NT2/D1 (cell line): ENCODE measurements at regions not wholly inside any gene's neighbourhood (a gene's known extent, or its start where the extent isn't known, plus 50 kb on each side); places are given as distances from the start of the nearest gene placed in this dataset.

Source experiments
- DNase-seq: peaks from one replicate; pipeline ENCODE4 v3.0.0-alpha.2; 2011; ENCODE audit warnings: low read depth, low spot score
- H3K27me3 ChIP-seq: 2 replicates; pipeline ENCODE4 v1.6.0; 2011; ENCODE audit warnings: mild to moderate bottlenecking; ENCODE audit not compliant: insufficient read length, insufficient read depth
- H3K36me3 ChIP-seq: 2 replicates; pipeline ENCODE4 v1.6.1; 2011; ENCODE audit warnings: mild to moderate bottlenecking, low read length, mixed read lengths; ENCODE audit not compliant: insufficient read depth, insufficient read length
- H3K4me1 ChIP-seq: 2 replicates; pipeline ENCODE4 v1.5.1; 2011; ENCODE audit not compliant: insufficient read depth, insufficient read length
- H3K4me3 ChIP-seq: 2 replicates; pipeline ENCODE4 v1.5.1; 2011; ENCODE audit warnings: low read depth; ENCODE audit not compliant: insufficient read length
- H3K9ac ChIP-seq: 2 replicates; pipeline ENCODE4 v1.6.0; 2011; ENCODE audit warnings: low read depth; ENCODE audit not compliant: insufficient read length
- H3K9me3 ChIP-seq: 2 replicates; pipeline ENCODE4 v1.5.1; 2011; ENCODE audit warnings: mild to moderate bottlenecking, low read length; ENCODE audit not compliant: insufficient read depth
- SUZ12 ChIP-seq: IDR thresholded peaks from 2 replicates; pipeline ENCODE4 v1.6.1; 2011; ENCODE audit not compliant: insufficient read length, insufficient read depth; ENCODE audit errors: extremely low read depth
- YY1 ChIP-seq: IDR thresholded peaks from 2 replicates; pipeline ENCODE4 v1.6.1; 2011; ENCODE audit not compliant: insufficient read length, insufficient read depth
- ZNF274 ChIP-seq: IDR thresholded peaks from 2 replicates; pipeline ENCODE4 v1.6.1; 2011; ENCODE audit warnings: mild to moderate bottlenecking, low read depth, low read length

- Histone ChIP-seq H3K4me3 (no peak overlapping the region), H3K4me1 (peaks cover 5% of the 10 kb centered on the region), H3K9me3 (peaks cover 8% of the 10 kb centered on the region; the same call in 1 of the 2 replicates), H3K27me3 (no peaks in the 10 kb centered on the region), H3K36me3 (no peaks in the 10 kb centered on the region), H3K9ac (no peak overlapping the region)
- TF ChIP-seq SUZ12 (no peak), YY1 (no peak), ZNF274 (no peak)
- no peak for DNase-seq
These were observed 389.1 kb downstream of the AACS start for GRCh38 chr12:125454291-125454690.

- no peaks in the 10 kb centered on the region for H3K36me3 ChIP-seq
- peaks cover 8% of the 10 kb centered on the region; the same call in 1 of the 2 replicates for H3K9me3 ChIP-seq
- no peak for TF ChIP-seq YY1
- TF ChIP-seq SUZ12, result no peak
- no peak for TF ChIP-seq ZNF274
- peaks cover 5% of the 10 kb centered on the region for H3K4me1 ChIP-seq
- no peak overlapping the region for H3K9ac ChIP-seq
- no peaks in the 10 kb centered on the region for H3K27me3 ChIP-seq
- no peak for DNase-seq
- H3K4me3 ChIP-seq, result no peak overlapping the region
These were observed 389.7 kb downstream of the AACS start for GRCh38 chr12:125454786-125455480.

- no peak overlapping the region for H3K4me3 ChIP-seq
- TF ChIP-seq ZNF274 (no peak), YY1 (no peak), SUZ12 (no peak)
- H3K9me3 ChIP-seq, result peaks cover 8% of the 10 kb centered on the region; the same call in 1 of the 2 replicates
- H3K36me3 ChIP-seq, result no peaks in the 10 kb centered on the region
- DNase-seq, result no peak
- H3K27me3 ChIP-seq, result no peaks in the 10 kb centered on the region
- peaks cover 5% of the 10 kb centered on the region for H3K4me1 ChIP-seq
- H3K9ac ChIP-seq, result no peak overlapping the region
These were observed 390.3 kb downstream of the AACS start for GRCh38 chr12:125455556-125455955.

- no peaks in the 10 kb centered on the region for H3K9me3 ChIP-seq
- TF ChIP-seq YY1 (no peak), ZNF274 (no peak), SUZ12 (no peak)
- no peaks in the 10 kb centered on the region for H3K27me3 ChIP-seq
- no peak for DNase-seq
- H3K4me3 ChIP-seq, result no peak overlapping the region
- no peaks in the 10 kb centered on the region for H3K36me3 ChIP-seq
- peaks cover 5% of the 10 kb centered on the region for H3K4me1 ChIP-seq
- no peak overlapping the region for H3K9ac ChIP-seq
These were observed 393.5 kb downstream of the AACS start for GRCh38 chr12:125458552-125459268.

- no peak for DNase-seq
- no peaks in the 10 kb centered on the region for H3K9me3 ChIP-seq
- H3K27me3 ChIP-seq, result no peaks in the 10 kb centered on the region
- H3K9ac ChIP-seq, result no peak overlapping the region
- no peak overlapping the region for H3K4me3 ChIP-seq
- TF ChIP-seq SUZ12 (no peak), YY1 (no peak), ZNF274 (no peak)
- H3K4me1 ChIP-seq, result peaks cover 5% of the 10 kb centered on the region
- H3K36me3 ChIP-seq, result no peaks in the 10 kb centered on the region
These were observed 396.6 kb downstream of the AACS start for GRCh38 chr12:125461831-125462230.

GRCh38 chr12:125463386-125463785, 398.2 kb downstream of the AACS start:
- TF ChIP-seq YY1 (no peak), ZNF274 (no peak), SUZ12 (no peak)
- Histone ChIP-seq H3K36me3 (no peaks in the 10 kb centered on the region), H3K9ac (no peak overlapping the region), H3K4me3 (no peak overlapping the region), H3K9me3 (no peaks in the 10 kb centered on the region), H3K27me3 (no peaks in the 10 kb centered on the region), H3K4me1 (peaks cover 2% of the 10 kb centered on the region)
- DNase-seq, result no peak

- Histone ChIP-seq H3K4me1 (no peaks in the 10 kb centered on the region), H3K9me3 (no peaks in the 10 kb centered on the region), H3K9ac (no peak overlapping the region), H3K27me3 (no peaks in the 10 kb centered on the region), H3K36me3 (no peaks in the 10 kb centered on the region), H3K4me3 (no peak overlapping the region)
- no peak for TF ChIP-seq SUZ12
- no peak for DNase-seq
These were observed 402.1 kb downstream of the AACS start for GRCh38 chr12:125467363-125467762.
